ENCODE measurements at regions not wholly inside any gene's neighbourhood (a gene's known extent, or its start where the extent isn't known, plus 50 kb on each side); places are given as distances from the start of the nearest gene placed in this dataset.
"Not testable (repeated sequence)": the region's sequence is repeated elsewhere in the genome, so short reads cannot be mapped to it uniquely, and the experiment has no call there.

- Mint-ChIP-seq H3K27me3 (ENCODE audit: low read depth) (no peaks in the 10 kb centered on the region), H3K9me3 (ENCODE audit: insufficient read depth) (peaks cover 7% of the 10 kb centered on the region), H3K4me1 (ENCODE audit: low read depth) (no peaks in the 10 kb centered on the region), H3K4me3 (no peak overlapping the region), H3K36me3 (ENCODE audit: low read depth) (no peaks in the 10 kb centered on the region), H3K27ac (no peak overlapping the region)
- CTCF ChIA-PET = no interaction called here
- POLR2A ChIA-PET = no interaction called here
- DNase-seq (no peak), ATAC-seq (no peak)
Observed at GRCh38 chr18:44331656-44332570, 348.8 kb upstream of the SETBP1 start.

GRCh38 chr18:44341759-44342158 is 338.9 kb upstream of the SETBP1 start:
- no peak overlapping the region for H3K4me3 Mint-ChIP-seq
- DNase-seq (no peak), ATAC-seq (no peak)
- H3K27me3 Mint-ChIP-seq (ENCODE audit: low read depth) = no peaks in the 10 kb centered on the region
- CTCF ChIA-PET = no interaction called here
- no peaks in the 10 kb centered on the region for H3K4me1 Mint-ChIP-seq (ENCODE audit: low read depth)
- no peak overlapping the region for H3K27ac Mint-ChIP-seq
- POLR2A ChIA-PET = no interaction called here
- peaks cover 6% of the 10 kb centered on the region for H3K9me3 Mint-ChIP-seq (ENCODE audit: insufficient read depth)
- H3K36me3 Mint-ChIP-seq (ENCODE audit: low read depth) = no peaks in the 10 kb centered on the region

GRCh38 chr18:44342162-44342561 is 338.5 kb upstream of the SETBP1 start:
- ChIA-PET POLR2A (no interaction called here), CTCF (no interaction called here)
- H3K9me3 Mint-ChIP-seq (ENCODE audit: insufficient read depth) = peaks cover 6% of the 10 kb centered on the region

GRCh38 chr18:44342946-44343345 is 337.7 kb upstream of the SETBP1 start:
- H3K27me3 Mint-ChIP-seq (ENCODE audit: low read depth) = no peaks in the 10 kb centered on the region
- POLR2A ChIA-PET = no interaction called here
- ATAC-seq (no peak), DNase-seq (no peak)
- CTCF ChIA-PET = no interaction called here
- H3K9me3 Mint-ChIP-seq (ENCODE audit: insufficient read depth) = peaks cover 6% of the 10 kb centered on the region
- no peaks in the 10 kb centered on the region for H3K4me1 Mint-ChIP-seq (ENCODE audit: low read depth)
- no peak overlapping the region for H3K27ac Mint-ChIP-seq
- H3K4me3 Mint-ChIP-seq = no peak overlapping the region
- H3K36me3 Mint-ChIP-seq (ENCODE audit: low read depth) = no peaks in the 10 kb centered on the region

More at GRCh38 chr18:44342162-44342561, 338.5 kb upstream of the SETBP1 start:
- H3K36me3 Mint-ChIP-seq (ENCODE audit: low read depth) = no peaks in the 10 kb centered on the region
- H3K27ac Mint-ChIP-seq = no peak overlapping the region
- no peaks in the 10 kb centered on the region for H3K27me3 Mint-ChIP-seq (ENCODE audit: low read depth)
- H3K4me1 Mint-ChIP-seq (ENCODE audit: low read depth) = no peaks in the 10 kb centered on the region
- H3K4me3 Mint-ChIP-seq = no peak overlapping the region
- ATAC-seq = no peak
- DNase-seq = no peak

GRCh38 chr18:44343570-44343969 is 337.1 kb upstream of the SETBP1 start:
- ChIA-PET CTCF (no interaction called here), POLR2A (no interaction called here)
- ATAC-seq = no peak
- no peaks in the 10 kb centered on the region for H3K27me3 Mint-ChIP-seq (ENCODE audit: low read depth)
- H3K4me1 Mint-ChIP-seq (ENCODE audit: low read depth) = no peaks in the 10 kb centered on the region
- H3K9me3 Mint-ChIP-seq (ENCODE audit: insufficient read depth) = peaks cover 1% of the 10 kb centered on the region
- H3K36me3 Mint-ChIP-seq (ENCODE audit: low read depth) = no peaks in the 10 kb centered on the region
- no peak overlapping the region for H3K4me3 Mint-ChIP-seq
- no peak overlapping the region for H3K27ac Mint-ChIP-seq
- DNase-seq = no peak

GRCh38 chr18:44356566-44357157 is 324.0 kb upstream of the SETBP1 start:
- Mint-ChIP-seq H3K4me1 (ENCODE audit: low read depth) (no peaks in the 10 kb centered on the region), H3K27me3 (ENCODE audit: low read depth) (no peaks in the 10 kb centered on the region), H3K36me3 (ENCODE audit: low read depth) (no peaks in the 10 kb centered on the region), H3K9me3 (ENCODE audit: insufficient read depth) (no peaks in the 10 kb centered on the region), H3K4me3 (no peak overlapping the region), H3K27ac (no peak overlapping the region)
- ATAC-seq = no peak
- CTCF ChIA-PET = interaction anchor here (0.5 kb wide), 1 partner anchor 657 kb away, joined by 3 read pairs; no protein-coding TSS in a partner anchor
- POLR2A ChIA-PET = no interaction called here
- no peak for DNase-seq

- no peaks in the 10 kb centered on the region for H3K4me1 Mint-ChIP-seq (ENCODE audit: low read depth)
- H3K4me3 Mint-ChIP-seq = no peak overlapping the region
- CTCF ChIA-PET = no interaction called here
- DNase-seq = no peak
- H3K27me3 Mint-ChIP-seq (ENCODE audit: low read depth) = no peaks in the 10 kb centered on the region
- ATAC-seq = no peak
- POLR2A ChIA-PET = interaction anchor here (0.7 kb wide), 1 partner anchor 1056 kb away, joined by 3 read pairs; no protein-coding TSS in a partner anchor
- no peaks in the 10 kb centered on the region for H3K9me3 Mint-ChIP-seq (ENCODE audit: insufficient read depth)
- H3K27ac Mint-ChIP-seq = no peak overlapping the region
- no peaks in the 10 kb centered on the region for H3K36me3 Mint-ChIP-seq (ENCODE audit: low read depth)
Observed at GRCh38 chr18:44358402-44358801, 322.3 kb upstream of the SETBP1 start.

- CTCF ChIA-PET; H3K9me3 Mint-ChIP-seq (ENCODE audit: insufficient read depth); H3K4me3 Mint-ChIP-seq; ATAC-seq; H3K36me3 Mint-ChIP-seq (ENCODE audit: low read depth); H3K27ac Mint-ChIP-seq; POLR2A ChIA-PET; H3K4me1 Mint-ChIP-seq (ENCODE audit: low read depth); H3K27me3 Mint-ChIP-seq (ENCODE audit: low read depth); DNase-seq: not testable (repeated sequence)
Observed at GRCh38 chr18:44359741-44360140, 320.9 kb upstream of the SETBP1 start.

- H3K27me3 Mint-ChIP-seq (ENCODE audit: low read depth); H3K4me3 Mint-ChIP-seq; ATAC-seq; H3K36me3 Mint-ChIP-seq (ENCODE audit: low read depth); DNase-seq; H3K9me3 Mint-ChIP-seq (ENCODE audit: insufficient read depth); POLR2A ChIA-PET; H3K27ac Mint-ChIP-seq; H3K4me1 Mint-ChIP-seq (ENCODE audit: low read depth): not testable (repeated sequence)
- CTCF ChIA-PET = interaction anchor here (0.7 kb wide), 1 partner anchor 851 kb away, joined by 3 read pairs; no protein-coding TSS in a partner anchor
Observed at GRCh38 chr18:44362213-44362612, 318.5 kb upstream of the SETBP1 start.

GRCh38 chr18:44370861-44371260 is 309.8 kb upstream of the SETBP1 start:
- no peak overlapping the region for H3K4me3 Mint-ChIP-seq
- no peak for ATAC-seq

GRCh38 chr18:44374966-44375365 is 305.7 kb upstream of the SETBP1 start:
- no peaks in the 10 kb centered on the region for H3K36me3 Mint-ChIP-seq (ENCODE audit: low read depth)
- CTCF ChIA-PET = no interaction called here
- H3K27me3 Mint-ChIP-seq (ENCODE audit: low read depth) = no peaks in the 10 kb centered on the region
- ATAC-seq = no peak
- H3K9me3 Mint-ChIP-seq (ENCODE audit: insufficient read depth) = peaks cover 14% of the 10 kb centered on the region
- POLR2A ChIA-PET = no interaction called here
- H3K4me3 Mint-ChIP-seq = no peak overlapping the region
- H3K27ac Mint-ChIP-seq = no peak overlapping the region
- H3K4me1 Mint-ChIP-seq (ENCODE audit: low read depth) = no peaks in the 10 kb centered on the region
- DNase-seq = no peak

More at GRCh38 chr18:44370861-44371260, 309.8 kb upstream of the SETBP1 start:
- ChIA-PET CTCF (no interaction called here), POLR2A (no interaction called here)
- DNase-seq = no peak
- Mint-ChIP-seq H3K27ac (no peak overlapping the region), H3K27me3 (ENCODE audit: low read depth) (no peaks in the 10 kb centered on the region), H3K4me1 (ENCODE audit: low read depth) (no peaks in the 10 kb centered on the region), H3K36me3 (ENCODE audit: low read depth) (no peaks in the 10 kb centered on the region), H3K9me3 (ENCODE audit: insufficient read depth) (peaks cover 9% of the 10 kb centered on the region)

- no peaks in the 10 kb centered on the region for H3K4me1 Mint-ChIP-seq (ENCODE audit: low read depth)
- DNase-seq (no peak), ATAC-seq (no peak)
- CTCF ChIA-PET = no interaction called here
- no peaks in the 10 kb centered on the region for H3K27me3 Mint-ChIP-seq (ENCODE audit: low read depth)
- H3K9me3 Mint-ChIP-seq (ENCODE audit: insufficient read depth) = peaks cover 12% of the 10 kb centered on the region
- H3K27ac Mint-ChIP-seq = no peak overlapping the region
- H3K36me3 Mint-ChIP-seq (ENCODE audit: low read depth) = no peaks in the 10 kb centered on the region
- POLR2A ChIA-PET = no interaction called here
- H3K4me3 Mint-ChIP-seq = no peak overlapping the region
Observed at GRCh38 chr18:44386401-44386800, 294.3 kb upstream of the SETBP1 start.
